ENCODE measurements at regions not wholly inside any gene's neighbourhood (a gene's known extent, or its start where the extent isn't known, plus 50 kb on each side); places are given as distances from the start of the nearest gene placed in this dataset.

- Histone ChIP-seq H3K27me3 (ENCODE audit: control insufficient read depth, insufficient read depth, low read length) (no peaks in the 10 kb centered on the region), H3K4me3 (ENCODE audit: low read length) (no peak overlapping the region), H3K36me3 (ENCODE audit: insufficient read depth, low read length) (no peaks in the 10 kb centered on the region), H3K9ac (ENCODE audit: low read depth, low read length) (no peak overlapping the region), H3K9me3 (replicated peaks; ENCODE audit: low read length) (no peaks in the 10 kb centered on the region), H3K4me1 (ENCODE audit: control insufficient read depth, insufficient read depth, low read length) (peaks cover 41% of the 10 kb centered on the region), H3K4me2 (ENCODE audit: low read length) (no peak overlapping the region)
Observed at GRCh38 chr6:108734271-108734922, 113.8 kb upstream of the ARMC2 start.

- Histone ChIP-seq H3K36me3 (ENCODE audit: insufficient read depth, low read length) (no peaks in the 10 kb centered on the region), H3K4me3 (ENCODE audit: low read length) (no peak overlapping the region), H3K9me3 (replicated peaks; ENCODE audit: low read length) (no peaks in the 10 kb centered on the region), H3K9ac (ENCODE audit: low read depth, low read length) (no peak overlapping the region), H3K4me2 (ENCODE audit: low read length) (no peak overlapping the region), H3K27me3 (ENCODE audit: control insufficient read depth, insufficient read depth, low read length) (no peaks in the 10 kb centered on the region), H3K4me1 (ENCODE audit: control insufficient read depth, insufficient read depth, low read length) (peaks cover 41% of the 10 kb centered on the region)
Observed at GRCh38 chr6:108735310-108736001, 112.8 kb upstream of the ARMC2 start.

GRCh38 chr6:108736002-108736361 is 112.2 kb upstream of the ARMC2 start:
- Histone ChIP-seq H3K4me3 (ENCODE audit: low read length) (no peak overlapping the region), H3K4me2 (ENCODE audit: low read length) (no peak overlapping the region), H3K9ac (ENCODE audit: low read depth, low read length) (no peak overlapping the region), H3K9me3 (replicated peaks; ENCODE audit: low read length) (no peaks in the 10 kb centered on the region), H3K27me3 (ENCODE audit: control insufficient read depth, insufficient read depth, low read length) (no peaks in the 10 kb centered on the region), H3K4me1 (ENCODE audit: control insufficient read depth, insufficient read depth, low read length) (peaks cover 41% of the 10 kb centered on the region), H3K36me3 (ENCODE audit: insufficient read depth, low read length) (no peaks in the 10 kb centered on the region)

- Histone ChIP-seq H3K27me3 (ENCODE audit: control insufficient read depth, insufficient read depth, low read length) (no peaks in the 10 kb centered on the region), H3K36me3 (ENCODE audit: insufficient read depth, low read length) (no peaks in the 10 kb centered on the region), H3K9me3 (replicated peaks; ENCODE audit: low read length) (no peaks in the 10 kb centered on the region), H3K4me1 (ENCODE audit: control insufficient read depth, insufficient read depth, low read length) (peaks cover 41% of the 10 kb centered on the region), H3K9ac (ENCODE audit: low read depth, low read length) (no peak overlapping the region), H3K4me3 (ENCODE audit: low read length) (no peak overlapping the region), H3K4me2 (ENCODE audit: low read length) (peak overlapping the region; percentile 44)
Observed at GRCh38 chr6:108736832-108737231, 111.4 kb upstream of the ARMC2 start.

- H3K4me3 ChIP-seq (ENCODE audit: low read length) = peak overlapping the region; percentile 8
- no peaks in the 10 kb centered on the region for H3K27me3 ChIP-seq (ENCODE audit: control insufficient read depth, insufficient read depth, low read length)
- no peaks in the 10 kb centered on the region for H3K9me3 ChIP-seq (replicated peaks; ENCODE audit: low read length)
- H3K36me3 ChIP-seq (ENCODE audit: insufficient read depth, low read length) = no peaks in the 10 kb centered on the region
- peak overlapping the region; percentile 65 for H3K9ac ChIP-seq (ENCODE audit: low read depth, low read length)
- peak overlapping the region; percentile 66 for H3K4me2 ChIP-seq (ENCODE audit: low read length)
- H3K4me1 ChIP-seq (ENCODE audit: control insufficient read depth, insufficient read depth, low read length) = peaks cover 37% of the 10 kb centered on the region
Observed at GRCh38 chr6:108737594-108738546, 110.4 kb upstream of the ARMC2 start.

- Histone ChIP-seq H3K4me1 (ENCODE audit: control insufficient read depth, insufficient read depth, low read length) (peaks cover 35% of the 10 kb centered on the region), H3K27me3 (ENCODE audit: control insufficient read depth, insufficient read depth, low read length) (no peaks in the 10 kb centered on the region), H3K4me3 (ENCODE audit: low read length) (peak overlapping the region; percentile 8), H3K4me2 (ENCODE audit: low read length) (peak overlapping the region; percentile 66), H3K9ac (ENCODE audit: low read depth, low read length) (no peak overlapping the region), H3K9me3 (replicated peaks; ENCODE audit: low read length) (no peaks in the 10 kb centered on the region), H3K36me3 (ENCODE audit: insufficient read depth, low read length) (no peaks in the 10 kb centered on the region)
Observed at GRCh38 chr6:108738684-108739416, 109.4 kb upstream of the ARMC2 start.

GRCh38 chr6:108739496-108740330 is 108.5 kb upstream of the ARMC2 start:
- Histone ChIP-seq H3K27me3 (ENCODE audit: control insufficient read depth, insufficient read depth, low read length) (no peaks in the 10 kb centered on the region), H3K9me3 (replicated peaks; ENCODE audit: low read length) (no peaks in the 10 kb centered on the region), H3K9ac (ENCODE audit: low read depth, low read length) (no peak overlapping the region), H3K4me2 (ENCODE audit: low read length) (no peak overlapping the region), H3K4me1 (ENCODE audit: control insufficient read depth, insufficient read depth, low read length) (peaks cover 35% of the 10 kb centered on the region), H3K36me3 (ENCODE audit: insufficient read depth, low read length) (no peaks in the 10 kb centered on the region), H3K4me3 (ENCODE audit: low read length) (no peak overlapping the region)

- H3K27me3 ChIP-seq (ENCODE audit: control insufficient read depth, insufficient read depth, low read length) = no peaks in the 10 kb centered on the region
- H3K4me2 ChIP-seq (ENCODE audit: low read length) = no peak overlapping the region
- H3K4me3 ChIP-seq (ENCODE audit: low read length) = no peak overlapping the region
- H3K9me3 ChIP-seq (replicated peaks; ENCODE audit: low read length) = no peaks in the 10 kb centered on the region
- H3K36me3 ChIP-seq (ENCODE audit: insufficient read depth, low read length) = no peaks in the 10 kb centered on the region
- H3K4me1 ChIP-seq (ENCODE audit: control insufficient read depth, insufficient read depth, low read length) = peaks cover 27% of the 10 kb centered on the region
- H3K9ac ChIP-seq (ENCODE audit: low read depth, low read length) = no peak overlapping the region
Observed at GRCh38 chr6:108741331-108741989, 106.8 kb upstream of the ARMC2 start.

- Histone ChIP-seq H3K4me3 (ENCODE audit: low read length) (no peak overlapping the region), H3K9ac (ENCODE audit: low read depth, low read length) (no peak overlapping the region), H3K27me3 (ENCODE audit: control insufficient read depth, insufficient read depth, low read length) (no peaks in the 10 kb centered on the region), H3K4me1 (ENCODE audit: control insufficient read depth, insufficient read depth, low read length) (peaks cover 22% of the 10 kb centered on the region), H3K9me3 (replicated peaks; ENCODE audit: low read length) (no peaks in the 10 kb centered on the region), H3K36me3 (ENCODE audit: insufficient read depth, low read length) (no peaks in the 10 kb centered on the region), H3K4me2 (ENCODE audit: low read length) (no peak overlapping the region)
Observed at GRCh38 chr6:108742041-108742440, 106.2 kb upstream of the ARMC2 start.

- no peak overlapping the region for H3K4me3 ChIP-seq (ENCODE audit: low read length)
- H3K4me2 ChIP-seq (ENCODE audit: low read length) = no peak overlapping the region
- no peaks in the 10 kb centered on the region for H3K27me3 ChIP-seq (ENCODE audit: control insufficient read depth, insufficient read depth, low read length)
- no peak overlapping the region for H3K9ac ChIP-seq (ENCODE audit: low read depth, low read length)
- no peaks in the 10 kb centered on the region for H3K9me3 ChIP-seq (replicated peaks; ENCODE audit: low read length)
- no peaks in the 10 kb centered on the region for H3K4me1 ChIP-seq (ENCODE audit: control insufficient read depth, insufficient read depth, low read length)
- no peaks in the 10 kb centered on the region for H3K36me3 ChIP-seq (ENCODE audit: insufficient read depth, low read length)
Observed at GRCh38 chr6:108744244-108744972, 103.8 kb upstream of the ARMC2 start.
